ENCODE measurements at regions not wholly inside any gene's neighbourhood (a gene's known extent, or its start where the extent isn't known, plus 50 kb on each side); places are given as distances from the start of the nearest gene placed in this dataset.

GRCh38 chr7:17583786-17584185, 285.3 kb downstream of the AHR start:
- BruUV-seq (replicated peaks) = no TSS peak
- ChIA-PET CTCF (interaction anchor here (0.6 to 1.5 kb wide), 2 partner anchors 9 to 219 kb away, joined by 3 to 6 read pairs; no protein-coding TSS in a partner anchor), POLR2A (interaction anchor here (0.6 to 1.2 kb wide), 2 partner anchors 16 to 102 kb away, joined by 3 read pairs; no protein-coding TSS in a partner anchor)
- Mint-ChIP-seq H3K36me3 (ENCODE audit: insufficient read depth, unreplicated experiment) (no peaks in the 10 kb centered on the region), H3K4me1 (ENCODE audit: insufficient read depth, unreplicated experiment) (peaks cover 7% of the 10 kb centered on the region), H3K4me3 (ENCODE audit: unreplicated experiment) (no peak overlapping the region), H3K27ac (ENCODE audit: low read depth, unreplicated experiment) (no peak overlapping the region), H3K27me3 (ENCODE audit: insufficient read depth, unreplicated experiment) (no peaks in the 10 kb centered on the region), H3K9me3 (ENCODE audit: unreplicated experiment) (peaks cover 1% of the 10 kb centered on the region)
- DNase-seq (ENCODE audit: unreplicated experiment) = no peak
- TF ChIP-seq CTCF (IDR thresholded peaks at IDR 0.05; ENCODE audit: unreplicated experiment) = no peak
- intact Hi-C loops (cut with micrococcal nuclease) = no loop called here

- no peak overlapping the region for H3K27ac Mint-ChIP-seq (ENCODE audit: low read depth, unreplicated experiment)
- H3K36me3 Mint-ChIP-seq (ENCODE audit: insufficient read depth, unreplicated experiment) = no peaks in the 10 kb centered on the region
- CTCF ChIA-PET = interaction anchor here (1.1 kb wide), 1 partner anchor 9 kb away, joined by 4 read pairs; no protein-coding TSS in a partner anchor
- H3K4me3 Mint-ChIP-seq (ENCODE audit: unreplicated experiment) = no peak overlapping the region
- peaks cover 7% of the 10 kb centered on the region for H3K4me1 Mint-ChIP-seq (ENCODE audit: insufficient read depth, unreplicated experiment)
- TF ChIP-seq CTCF (IDR thresholded peaks at IDR 0.05; ENCODE audit: unreplicated experiment) = no peak
- intact Hi-C loops (cut with micrococcal nuclease) = no loop called here
- no peaks in the 10 kb centered on the region for H3K9me3 Mint-ChIP-seq (ENCODE audit: unreplicated experiment)
- no peaks in the 10 kb centered on the region for H3K27me3 Mint-ChIP-seq (ENCODE audit: insufficient read depth, unreplicated experiment)
- BruUV-seq (replicated peaks) = no TSS peak
- POLR2A ChIA-PET = no interaction called here
- no peak for DNase-seq (ENCODE audit: unreplicated experiment)
Measured at GRCh38 chr7:17584822-17585221, 286.4 kb downstream of the AHR start.

- POLR2A ChIA-PET = interaction anchor here (0.6 to 1.0 kb wide), 3 partner anchors 11 to 50 kb away, joined by 3 read pairs; no protein-coding TSS in a partner anchor
- TF ChIP-seq CTCF (IDR thresholded peaks at IDR 0.05; ENCODE audit: unreplicated experiment) = no peak
- no peak overlapping the region for H3K27ac Mint-ChIP-seq (ENCODE audit: low read depth, unreplicated experiment)
- no peak for DNase-seq (ENCODE audit: unreplicated experiment)
- intact Hi-C loops (cut with micrococcal nuclease) = no loop called here
- H3K27me3 Mint-ChIP-seq (ENCODE audit: insufficient read depth, unreplicated experiment) = no peaks in the 10 kb centered on the region
- no peaks in the 10 kb centered on the region for H3K36me3 Mint-ChIP-seq (ENCODE audit: insufficient read depth, unreplicated experiment)
- no peaks in the 10 kb centered on the region for H3K9me3 Mint-ChIP-seq (ENCODE audit: unreplicated experiment)
- H3K4me1 Mint-ChIP-seq (ENCODE audit: insufficient read depth, unreplicated experiment) = peaks cover 7% of the 10 kb centered on the region
- BruUV-seq (replicated peaks) = no TSS peak
- CTCF ChIA-PET = no interaction called here
- no peak overlapping the region for H3K4me3 Mint-ChIP-seq (ENCODE audit: unreplicated experiment)
Measured at GRCh38 chr7:17586711-17587110, 288.3 kb downstream of the AHR start.

GRCh38 chr7:17588730-17589129, 290.3 kb downstream of the AHR start:
- intact Hi-C loops (cut with micrococcal nuclease) = no loop called here
- Mint-ChIP-seq H3K27me3 (ENCODE audit: insufficient read depth, unreplicated experiment) (no peaks in the 10 kb centered on the region), H3K4me1 (ENCODE audit: insufficient read depth, unreplicated experiment) (peaks cover 7% of the 10 kb centered on the region), H3K9me3 (ENCODE audit: unreplicated experiment) (no peaks in the 10 kb centered on the region), H3K36me3 (ENCODE audit: insufficient read depth, unreplicated experiment) (no peaks in the 10 kb centered on the region), H3K27ac (ENCODE audit: low read depth, unreplicated experiment) (no peak overlapping the region), H3K4me3 (ENCODE audit: unreplicated experiment) (no peak overlapping the region)
- CTCF ChIA-PET = interaction anchor here (0.9 to 1.2 kb wide), 2 partner anchors 9 to 11 kb away, joined by 3 to 5 read pairs; no protein-coding TSS in a partner anchor
- no peak for TF ChIP-seq CTCF (IDR thresholded peaks at IDR 0.05; ENCODE audit: unreplicated experiment)
- POLR2A ChIA-PET = interaction anchor here (0.6 kb wide), 1 partner anchor 402 kb away, joined by 3 read pairs; no protein-coding TSS in a partner anchor
- BruUV-seq (replicated peaks) = no TSS peak
- no peak for DNase-seq (ENCODE audit: unreplicated experiment)
